HCT116 (cell line): ENCODE measurements at regions not wholly inside any gene's neighbourhood (a gene's known extent, or its start where the extent isn't known, plus 50 kb on each side); places are given as distances from the start of the nearest gene placed in this dataset.

Experiments
- CTCF ChIP-seq, 3 experiments: fragments of 200-600 bp in 1 of 3; sonication (generic) in 1 of 3; IDR thresholded peaks in 2 of 3; conservative IDR thresholded peaks in 1 of 3; 2 replicates each; pipeline ENCODE4 v1.5.1; 2012 to 2017; ENCODE audit warnings: low read depth in 2 of 3, low read length in 2 of 3, antibody characterized with exemption in 1 of 3, borderline replicate concordance in 1 of 3, control low read depth in 1 of 3, mild to moderate bottlenecking in 1 of 3, mixed read lengths in 1 of 3, mixed run types in 1 of 3, moderate library complexity in 1 of 3; ENCODE audit not compliant: insufficient read depth in 1 of 3
- POLR2A ChIP-seq: IDR thresholded peaks from 2 replicates; pipeline ENCODE4 v1.7.0; 2011; ENCODE audit warnings: borderline replicate concordance; ENCODE audit not compliant: insufficient read depth, insufficient read length; ENCODE audit errors: extremely low read depth
- SP1 ChIP-seq: IDR thresholded peaks from 2 replicates; pipeline ENCODE4 v1.6.1; 2012; ENCODE audit warnings: low read depth
- TCF7L2 ChIP-seq: IDR thresholded peaks from 2 replicates; pipeline ENCODE4 v1.7.0; 2011; ENCODE audit warnings: borderline replicate concordance, inconsistent platforms; ENCODE audit not compliant: insufficient read depth, insufficient read length; ENCODE audit errors: extremely low read depth

- no peak for TF ChIP-seq SP1
- no peak for TF ChIP-seq CTCF (IDR thresholded peaks at IDR 0.05 in 2 of 3, conservative IDR thresholded peaks at IDR 0.05 in 1 of 3; ENCODE audit: borderline replicate concordance in 1 of 3, insufficient read depth in 1 of 3, low read depth in 2 of 3, low read length in 2 of 3)
- TF ChIP-seq POLR2A, result no peak
- no peak for TF ChIP-seq TCF7L2
Measured at GRCh38 chr16:9241177-9241576, 149.7 kb downstream of the HAPSTR1 start.
